DMS79 treated with DMSO at 0.1 percent for 48 hours (cell line): ENCODE measurements at regions not wholly inside any gene's neighbourhood (a gene's known extent, or its start where the extent isn't known, plus 50 kb on each side); places are given as distances from the start of the nearest gene placed in this dataset.
"Not testable (repeated sequence)": the region's sequence is repeated elsewhere in the genome, so short reads cannot be mapped to it uniquely, and the experiment has no call there.

Experiments
- DNase-seq: peaks from one replicate; lab custom pipeline; 2025; lab: John Stamatoyannopoulos, UW

DNA sequence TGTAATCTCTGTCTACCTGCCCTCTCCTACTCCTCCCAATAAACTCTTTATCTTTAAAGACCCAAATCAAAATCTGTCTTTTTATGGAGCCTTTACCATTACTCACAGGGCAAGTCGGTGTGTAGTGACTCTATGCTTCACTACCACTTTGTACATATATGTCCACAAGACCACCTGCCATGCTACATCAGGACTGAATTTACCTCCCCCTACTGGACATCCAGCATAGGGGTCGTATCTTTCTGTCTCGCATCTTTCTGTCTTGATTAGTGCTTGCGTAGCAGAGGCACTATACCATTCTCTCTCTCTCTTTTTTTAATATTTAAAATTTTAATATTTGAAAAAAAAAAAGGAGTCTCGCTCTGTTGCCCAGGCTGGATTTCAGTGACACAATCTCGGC is 587.5 kb downstream of the SOX5 start:
- DNase-seq = no peak

DNA sequence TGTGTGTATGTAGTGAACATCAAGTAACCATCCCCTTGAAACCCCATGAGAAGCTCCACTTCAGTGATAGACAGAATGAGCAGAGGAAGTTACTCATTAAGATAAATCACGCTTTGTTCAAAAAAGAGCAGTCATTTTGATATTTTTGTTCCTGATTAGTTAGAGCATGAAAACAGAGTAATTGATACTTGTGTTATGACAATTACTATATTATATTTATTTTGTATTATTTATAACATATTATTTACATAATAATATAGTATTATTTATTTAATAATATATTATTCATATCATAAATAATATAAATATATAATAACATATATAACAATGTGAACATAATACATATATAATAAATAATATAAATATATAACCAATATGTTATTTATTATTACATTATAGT is 580.9 kb downstream of the SOX5 start:
- no peak for DNase-seq

DNA sequence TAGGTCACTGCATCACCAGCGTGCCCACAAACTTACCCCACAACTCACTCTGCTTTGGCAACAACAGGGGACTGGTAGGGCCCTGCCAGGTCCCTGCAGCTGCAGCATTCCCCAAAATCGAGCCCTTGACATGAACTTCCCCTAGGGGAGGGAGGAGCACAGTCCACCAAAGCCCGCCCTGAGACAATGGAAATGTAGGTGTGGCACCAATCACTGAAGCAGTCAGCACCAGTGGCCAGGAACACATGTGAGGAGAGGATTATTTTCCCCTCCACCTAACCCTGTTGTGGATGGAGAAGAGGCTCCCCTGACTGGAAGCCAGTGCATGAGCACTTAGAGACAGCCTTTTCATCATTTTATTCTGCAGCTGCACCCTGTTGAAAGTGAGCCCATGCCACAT is 573.8 kb downstream of the SOX5 start:
- DNase-seq = no peak

DNA sequence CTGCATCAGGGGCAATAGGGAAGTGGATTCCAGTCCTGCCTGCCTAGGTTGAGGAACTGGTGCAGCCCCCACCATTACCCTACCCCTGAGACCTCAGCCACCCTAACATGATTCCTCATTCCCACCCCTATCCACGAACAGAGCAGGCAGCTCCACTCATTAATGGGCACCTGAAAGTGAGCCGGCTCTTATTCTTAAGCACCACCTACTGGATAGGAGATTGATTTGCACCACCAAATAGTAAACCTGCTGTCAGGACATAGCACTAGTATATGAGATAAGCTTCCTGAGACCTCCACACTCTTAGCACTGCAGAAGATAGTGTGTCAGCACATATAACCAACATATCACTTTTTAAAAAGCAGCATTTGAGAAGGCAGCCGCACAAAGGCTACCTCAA is 573.2 kb downstream of the SOX5 start:
- no peak for DNase-seq

DNA sequence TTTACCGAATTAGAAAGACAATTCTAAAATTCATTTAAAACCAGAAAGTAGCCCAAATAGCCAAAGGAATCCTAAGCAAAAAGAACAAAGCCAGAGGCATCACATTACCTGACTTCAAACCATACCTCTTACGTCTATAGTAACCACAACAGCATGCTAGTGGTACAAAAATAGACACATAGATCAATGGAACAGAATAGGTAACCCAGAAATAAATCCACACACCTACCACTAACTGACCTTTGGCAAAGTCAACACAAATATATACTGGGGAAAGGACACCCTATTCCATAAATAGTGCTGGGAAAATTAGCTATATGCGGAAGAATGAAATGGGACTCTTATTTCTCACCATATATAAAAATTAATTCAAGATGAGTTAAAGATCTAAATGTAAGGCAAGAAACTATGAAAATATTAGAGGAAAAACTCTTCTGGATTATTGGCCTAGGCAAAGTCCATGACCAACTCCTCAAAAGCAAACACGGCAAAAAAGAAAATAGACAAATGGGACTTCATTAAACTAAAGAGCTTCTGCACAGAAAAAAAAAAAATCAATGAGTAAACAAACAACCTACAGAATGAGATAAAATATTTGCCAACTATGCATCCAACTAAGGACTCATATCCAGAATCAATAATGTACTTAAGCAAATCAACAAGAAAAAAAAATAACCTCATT is 568.9 kb downstream of the SOX5 start:
- DNase-seq = no peak

DNA sequence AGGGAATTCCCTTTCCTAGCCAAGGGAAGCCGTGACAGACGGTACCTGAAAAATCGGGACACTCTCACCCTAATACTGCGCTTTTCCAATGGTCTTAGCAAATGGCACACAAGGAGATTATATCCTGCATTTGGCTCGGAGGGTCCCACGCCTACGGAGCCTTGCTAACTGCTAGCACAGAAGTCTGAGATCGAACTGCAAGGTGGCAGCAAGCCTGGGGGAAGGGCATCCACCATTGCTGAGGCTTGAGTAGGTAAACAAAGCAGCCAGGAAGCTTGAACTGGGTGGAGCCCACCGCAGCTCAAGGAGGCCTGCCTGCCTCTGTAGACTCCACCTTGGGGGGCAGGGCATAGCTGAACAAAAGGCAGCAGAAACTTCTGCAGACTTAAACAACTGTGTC is 560.6 kb downstream of the SOX5 start:
- DNase-seq = not testable (repeated sequence)

DNA sequence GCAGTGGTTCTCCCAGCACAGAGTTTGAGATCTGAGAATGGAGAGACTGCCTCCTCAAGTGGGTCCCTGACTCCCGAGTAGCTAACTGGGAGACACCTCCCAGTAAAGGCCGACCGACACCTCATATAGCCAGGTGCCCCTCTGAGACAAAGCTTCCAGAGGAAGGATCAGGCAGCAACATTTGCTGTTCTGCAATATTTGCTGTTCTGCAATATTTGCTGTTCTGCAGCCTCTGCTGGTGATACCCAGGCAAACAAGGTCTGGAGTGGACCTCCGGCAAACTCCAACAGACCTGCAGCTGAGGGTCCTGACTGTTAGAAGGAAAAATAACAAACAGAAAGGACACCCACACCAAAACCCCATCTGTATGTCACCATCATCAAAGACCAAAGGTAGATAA is 560.2 kb downstream of the SOX5 start:
- not testable (repeated sequence) for DNase-seq

DNA sequence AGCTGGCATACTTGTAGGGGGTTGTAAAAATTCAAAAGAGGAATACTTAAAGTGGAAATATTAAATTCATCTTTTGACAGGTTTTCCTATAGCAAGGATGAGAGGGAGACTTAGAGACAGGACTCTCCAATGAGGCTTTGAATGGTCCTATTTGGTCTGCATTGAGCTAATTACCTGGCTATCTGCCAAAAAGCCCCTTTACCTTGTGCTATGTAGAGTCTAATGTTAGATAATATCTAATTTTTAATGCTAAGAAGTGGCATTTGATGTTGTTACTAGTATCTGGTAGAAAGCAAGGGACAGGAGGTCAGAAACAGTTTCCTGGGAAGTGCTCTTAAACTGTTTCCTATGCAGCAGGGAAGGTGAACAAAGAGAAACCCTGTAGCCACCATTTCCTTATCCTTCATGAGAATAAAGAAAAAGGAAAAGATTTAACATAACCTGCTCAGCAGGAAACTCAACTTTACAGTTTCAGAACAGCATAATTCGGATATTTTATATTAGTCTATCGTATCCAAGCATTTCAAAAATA is 550.0 kb downstream of the SOX5 start:
- peak; percentile 5 for DNase-seq

DNA sequence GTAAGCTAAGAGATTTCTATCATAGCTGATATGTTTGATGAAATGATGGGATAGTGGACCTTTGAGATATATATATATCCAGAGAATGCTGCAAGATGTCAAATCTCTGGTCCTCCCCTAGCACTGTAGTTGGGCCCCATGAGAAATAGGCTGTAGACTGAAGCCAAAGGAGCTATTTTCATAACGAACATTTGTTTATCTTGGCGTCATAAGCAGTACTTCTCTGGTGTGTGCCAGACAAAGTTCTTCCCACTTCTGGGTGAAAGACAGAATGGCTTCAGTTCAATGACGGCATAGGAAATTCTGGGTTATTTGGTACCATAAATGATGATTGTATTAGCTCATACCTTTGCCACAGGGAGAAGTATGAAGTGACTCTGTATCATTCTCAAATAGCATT is 534.3 kb downstream of the SOX5 start:
- no peak for DNase-seq

DNA sequence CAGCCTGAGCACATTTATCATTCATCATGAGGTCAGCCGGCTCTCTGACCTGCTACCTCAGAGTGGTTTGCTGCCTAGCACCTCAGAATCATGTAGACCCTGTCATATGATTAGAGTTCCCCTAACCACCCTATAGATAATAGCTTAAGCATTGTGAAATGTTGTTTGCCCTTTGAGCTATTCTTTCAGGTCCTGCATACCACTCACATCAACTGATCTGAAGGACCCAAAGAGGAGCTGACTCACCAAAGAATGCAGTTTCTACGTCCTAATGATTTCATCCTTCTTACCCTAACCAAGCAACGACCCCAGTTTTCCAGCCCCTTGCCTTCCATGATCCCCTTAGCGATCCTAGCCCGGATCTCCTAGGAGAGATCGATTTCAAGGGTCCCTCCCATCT is 527.9 kb downstream of the SOX5 start:
- no peak for DNase-seq

DNA sequence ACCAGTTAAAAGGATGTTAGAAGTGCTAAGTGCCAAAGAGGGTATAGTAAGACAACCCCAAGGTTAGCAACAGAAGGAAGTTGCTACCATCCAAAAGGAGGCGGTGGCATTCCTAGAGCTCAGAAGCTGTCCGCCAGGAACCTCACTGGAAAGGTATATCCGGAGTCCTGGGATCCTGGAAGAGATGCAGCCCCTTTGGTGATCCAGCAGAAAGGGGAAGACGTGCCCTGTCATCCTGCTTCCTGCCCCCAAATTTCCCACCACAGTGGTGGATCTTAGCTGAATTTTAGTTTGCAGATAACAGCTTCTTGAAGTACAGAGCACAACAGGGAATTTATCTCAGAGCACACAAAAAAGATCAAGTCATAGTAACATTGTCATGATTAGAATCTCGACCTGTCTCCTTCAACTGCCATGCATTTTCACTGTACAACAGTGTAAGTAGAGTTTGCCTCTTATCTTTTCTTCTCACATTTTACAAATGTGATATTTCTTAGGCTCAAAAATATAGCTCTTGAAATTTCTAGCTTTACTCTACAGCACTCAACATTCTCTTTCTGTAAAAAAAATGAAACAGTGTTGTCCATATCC is 526.3 kb downstream of the SOX5 start:
- no peak for DNase-seq

DNA sequence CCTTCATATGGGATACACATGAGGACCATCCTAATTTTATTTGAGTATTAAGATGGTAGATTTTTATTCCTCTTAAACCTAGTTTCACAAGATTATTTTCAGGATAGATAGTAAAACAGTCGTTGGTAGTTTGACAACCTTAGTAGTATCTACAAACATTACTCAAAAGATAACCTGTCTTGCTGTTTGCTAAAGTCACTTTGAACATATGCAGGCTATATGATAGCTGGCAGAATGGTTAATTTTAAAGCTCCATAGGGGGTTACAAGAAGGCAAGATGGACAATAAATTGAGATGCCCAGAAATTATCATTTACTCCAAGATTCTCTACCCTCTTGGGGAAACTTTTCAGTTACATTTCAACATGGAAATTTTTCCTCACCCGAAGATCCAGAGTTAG is 525.7 kb downstream of the SOX5 start:
- DNase-seq = no peak

DNA sequence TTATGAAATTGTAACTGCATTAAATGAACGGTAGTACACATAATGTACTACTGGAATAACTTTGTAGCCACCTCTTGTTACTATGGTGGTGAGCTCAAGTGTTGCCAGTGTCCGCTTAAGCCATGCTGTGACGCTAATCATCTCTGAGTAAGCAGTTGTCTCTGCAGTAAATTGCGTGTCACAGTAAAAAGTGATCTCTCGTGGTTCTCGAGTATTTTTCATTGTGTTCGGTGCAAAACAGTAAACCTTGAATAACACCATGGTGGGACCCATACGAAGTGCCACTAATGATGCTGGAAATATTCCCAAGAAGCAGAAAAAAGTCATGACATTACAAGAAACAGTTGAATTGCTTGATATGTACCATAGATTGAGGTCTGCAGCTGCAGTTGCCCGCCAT is 524.8 kb downstream of the SOX5 start:
- DNase-seq = no peak

DNA sequence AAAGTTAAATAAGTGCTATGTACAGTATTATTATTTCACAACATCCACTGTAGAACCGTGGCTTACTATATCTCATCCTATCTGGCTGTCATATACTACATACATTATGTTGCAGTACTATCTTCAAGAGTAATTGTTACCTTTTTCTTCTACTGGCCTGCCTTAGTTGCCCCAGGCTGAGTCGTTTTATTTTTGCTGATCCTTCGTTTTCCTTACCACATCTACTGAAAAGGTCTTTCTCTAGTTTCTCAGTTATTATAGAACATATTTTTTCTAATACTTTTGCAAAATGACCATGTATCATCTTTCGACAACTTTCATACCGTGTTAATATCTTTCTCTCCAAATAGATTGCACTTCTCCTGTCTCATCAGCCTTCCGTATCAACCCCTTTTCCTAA is 523.1 kb downstream of the SOX5 start:
- no peak for DNase-seq

DNA sequence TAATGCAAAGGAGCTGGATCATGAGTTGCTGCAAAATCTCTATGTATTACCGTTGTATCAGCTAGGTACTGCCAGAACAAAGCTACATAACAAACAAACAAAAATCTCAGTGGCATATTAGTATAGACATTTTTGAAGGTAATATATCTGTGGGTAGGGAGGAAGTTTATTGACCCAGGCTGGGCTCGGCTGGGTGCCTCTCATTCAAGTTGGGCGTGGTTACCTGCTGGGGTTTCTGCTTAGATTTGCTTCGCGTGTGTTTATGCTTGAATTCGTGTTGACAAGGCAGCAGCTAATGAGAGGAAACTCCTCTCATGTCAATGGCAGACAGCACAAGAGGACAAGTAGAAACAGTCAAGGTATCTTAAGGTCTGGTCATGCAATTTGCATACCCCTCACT is 520.7 kb downstream of the SOX5 start:
- no peak for DNase-seq

DNA sequence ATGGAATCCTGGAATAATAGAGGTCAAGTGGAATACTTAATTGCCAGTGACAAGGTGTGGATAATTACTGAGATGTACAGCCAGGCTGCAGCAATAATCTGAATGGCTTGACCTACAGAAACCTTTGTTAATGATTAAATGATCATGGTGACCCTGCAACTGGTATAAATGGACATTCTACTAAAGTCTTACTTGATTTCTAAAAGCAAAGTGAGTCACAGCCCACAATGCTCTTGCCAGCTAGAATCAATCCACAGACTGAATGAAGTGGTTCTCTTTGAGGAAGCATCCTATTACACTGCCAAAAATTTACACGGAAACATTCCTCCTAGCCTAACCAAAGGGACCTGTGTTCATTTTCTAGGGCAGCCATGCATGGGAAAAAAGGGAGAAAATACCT is 518.5 kb downstream of the SOX5 start:
- no peak for DNase-seq

DNA sequence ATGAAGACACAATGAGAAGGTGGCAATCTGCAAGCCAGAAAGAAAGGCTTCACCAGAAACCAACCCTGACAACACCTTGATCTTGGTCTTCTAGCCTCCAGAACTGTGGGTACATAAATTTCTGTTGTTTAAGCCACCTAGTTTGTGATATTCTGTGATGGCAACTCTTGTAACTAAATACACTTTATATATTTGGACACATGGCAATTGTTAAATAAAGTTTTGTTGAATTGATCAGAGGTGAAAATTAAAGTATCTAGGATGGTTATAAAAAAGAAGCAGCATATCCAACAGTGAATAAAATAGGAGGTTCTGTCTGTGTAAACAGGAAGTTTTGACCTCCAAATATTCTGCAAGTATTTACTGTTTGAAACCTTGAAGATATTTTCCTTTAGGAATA is 516.3 kb downstream of the SOX5 start:
- DNase-seq = no peak

DNA sequence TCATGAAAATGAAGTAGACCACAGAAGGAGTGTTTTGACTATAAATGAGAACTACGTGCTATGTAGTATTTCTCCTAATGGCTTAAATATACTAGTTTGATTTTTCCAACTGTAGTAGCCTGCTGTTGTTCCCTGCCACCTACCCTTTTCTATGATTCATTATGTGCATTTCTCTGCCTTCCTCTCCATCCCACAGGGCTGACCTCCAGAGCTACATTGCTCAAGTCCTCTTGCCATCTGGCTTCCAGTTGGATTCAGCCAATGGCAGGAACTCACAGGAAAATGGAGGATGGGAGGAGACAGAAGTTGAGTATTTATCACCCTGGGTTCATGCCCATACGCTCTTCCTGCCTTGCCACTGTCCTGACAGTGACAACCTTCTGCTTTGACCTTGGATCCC is 515.3 kb downstream of the SOX5 start:
- no peak for DNase-seq

DNA sequence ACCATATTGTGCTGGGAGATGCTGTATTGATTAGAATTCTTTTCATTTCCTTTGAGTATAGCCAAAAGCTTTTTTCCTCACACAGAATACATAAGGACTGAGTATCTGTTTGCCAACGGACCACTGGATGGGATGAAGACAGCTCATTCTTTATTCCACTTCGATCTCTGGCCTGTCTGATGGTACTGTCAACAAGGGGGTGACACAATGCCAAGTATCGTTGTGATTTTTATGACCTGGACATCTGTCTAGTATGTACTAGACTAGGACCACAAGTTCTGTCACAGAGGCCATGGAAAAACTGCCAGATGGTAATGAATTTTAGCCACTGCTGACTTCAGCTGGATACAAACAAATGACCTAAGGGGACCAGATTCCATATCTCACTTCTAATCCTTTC is 502.7 kb downstream of the SOX5 start:
- DNase-seq = no peak

DNA sequence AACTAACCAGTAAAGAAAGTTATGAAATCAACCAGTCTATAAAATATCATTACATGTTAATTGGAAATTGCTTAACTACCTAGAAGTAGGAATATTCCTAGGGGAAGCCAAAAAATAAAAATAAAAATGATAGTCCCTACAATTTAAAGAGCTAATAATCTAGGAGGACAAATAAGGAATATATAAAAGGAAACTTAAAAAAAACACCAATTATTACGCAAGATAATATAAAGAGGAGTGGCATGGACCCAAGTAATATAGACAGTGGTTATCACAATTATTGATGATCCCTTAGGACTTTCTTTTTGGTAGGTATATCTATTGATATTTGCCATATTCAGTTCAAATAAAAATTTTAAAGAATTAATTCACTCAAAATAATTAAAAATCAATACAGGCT is 498.7 kb downstream of the SOX5 start:
- DNase-seq = no peak

DNA sequence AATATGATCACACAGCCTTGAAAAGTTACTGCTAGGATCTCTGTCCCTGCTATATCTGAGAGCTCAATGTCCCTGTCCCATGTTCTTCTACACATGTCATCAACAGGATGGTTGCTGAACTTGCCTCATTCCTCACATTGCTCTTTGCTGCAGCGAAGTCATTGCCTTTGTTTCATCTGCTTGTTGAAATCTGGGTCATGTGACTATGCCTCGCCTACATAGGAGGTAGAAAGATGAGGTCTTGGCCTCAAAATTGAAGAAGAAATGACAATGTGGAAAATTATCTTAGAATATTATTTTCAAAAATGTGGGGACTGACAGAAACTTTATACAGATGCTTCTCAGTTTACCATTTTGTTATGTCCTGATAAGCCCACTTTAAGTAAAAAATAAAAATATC is 494.2 kb downstream of the SOX5 start:
- DNase-seq = no peak

DNA sequence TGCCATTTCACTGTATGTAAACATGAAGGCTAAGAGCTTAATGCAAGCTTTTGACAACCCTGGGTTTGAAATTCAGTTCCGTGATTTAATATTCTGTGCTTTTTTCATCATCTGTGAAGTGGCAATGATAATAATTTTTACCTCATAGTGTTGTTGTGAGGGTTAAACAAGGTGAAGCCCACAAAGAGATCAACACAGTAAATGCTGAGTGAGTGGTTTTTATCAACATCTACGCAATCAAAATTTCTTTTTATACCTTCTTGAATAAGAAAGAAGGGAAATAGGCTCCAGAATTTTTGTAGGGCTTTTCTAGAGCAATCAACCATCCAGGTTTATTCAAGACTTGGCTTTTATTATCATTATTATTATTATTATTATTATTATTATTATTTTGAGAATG is 490.8 kb downstream of the SOX5 start:
- no peak for DNase-seq

DNA sequence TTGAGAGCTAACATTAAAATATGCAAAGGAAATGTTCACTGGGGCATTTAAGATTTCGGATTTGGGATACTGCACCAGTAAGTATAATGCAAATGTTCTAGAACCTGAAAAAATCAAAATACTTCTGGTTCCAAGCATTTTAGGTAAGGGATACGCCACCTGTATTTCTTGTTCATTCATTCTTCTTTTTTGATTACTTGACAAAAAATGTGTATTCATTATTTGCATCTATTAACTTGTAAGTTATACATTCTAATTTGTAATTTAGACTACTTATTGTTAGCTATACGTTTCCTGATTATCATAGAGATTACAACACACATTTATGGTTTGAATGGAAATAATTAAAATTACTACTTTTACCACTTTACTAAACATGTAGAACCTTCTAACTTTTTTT is 486.9 kb downstream of the SOX5 start:
- DNase-seq = no peak

DNA sequence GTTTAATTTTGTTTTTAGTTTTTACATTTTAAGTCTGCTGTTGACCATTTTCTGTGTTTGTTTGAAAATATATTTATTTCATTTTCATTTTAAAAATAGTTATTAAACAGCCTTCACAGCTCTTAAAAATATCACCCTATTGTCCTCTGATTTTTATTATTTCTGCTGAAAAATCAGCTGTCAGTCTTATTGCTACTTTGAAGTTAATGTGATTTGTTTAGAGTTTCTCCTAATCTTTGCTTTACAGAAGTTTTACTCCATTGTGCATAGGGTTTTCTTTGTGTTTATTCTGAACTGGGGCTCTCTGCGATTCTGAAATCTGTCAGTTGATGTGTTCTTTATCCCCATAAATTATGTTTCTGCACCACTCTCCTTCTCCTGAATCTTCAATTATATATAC is 486.3 kb downstream of the SOX5 start:
- no peak for DNase-seq
